Adrenal gland (tissue), 9 donors: ENCODE measurements at regions not wholly inside any gene's neighbourhood (a gene's known extent, or its start where the extent isn't known, plus 50 kb on each side); places are given as distances from the start of the nearest gene placed in this dataset.

Experiments used
- DNase-seq, 7 donors: peaks; one replicate each; pipeline ENCODE4 v3.0.0-alpha.2; 2019 to 2020
- H3K27ac ChIP-seq, 5 donors: fragments of 200-600 bp; sonication (generic) in 4 of 5; 1 replicate in 3 of 5; 2 replicates in 2 of 5; pipeline versions ENCODE4 v1.5.1 to v1.8.0; 2016 to 2020; ENCODE audit warnings: mild to moderate bottlenecking in 1 of 5
- H3K27me3 ChIP-seq: fragments of 200-600 bp; 2 replicates; pipeline ENCODE4 v1.8.0; 2021
- H3K36me3 ChIP-seq, 2 donors: fragments of 200-600 bp; replicated peaks in 1 of 2; 1 replicate in 1 of 2; 2 replicates in 1 of 2; pipeline versions ENCODE4 v1.5.1 to v1.8.0; 2018 to 2022
- H3K4me1 ChIP-seq, 2 donors: fragments of 200-600 bp; replicated peaks in 1 of 2; 1 replicate in 1 of 2; 2 replicates in 1 of 2; pipeline versions ENCODE4 v1.5.1 to v1.8.0; 2018 to 2021
- H3K4me3 ChIP-seq, 4 donors: fragments of 200-600 bp; sonication (generic) in 3 of 4; one replicate each; pipeline ENCODE4 v1.5.1; 2016 to 2018
- H3K9me3 ChIP-seq, 3 donors: fragments of 200-600 bp; sonication (generic) in 1 of 3; replicated peaks in 1 of 3; 1 replicate in 2 of 3; 2 replicates in 1 of 3; pipeline versions ENCODE4 v1.5.1 to v1.8.0; 2016 to 2021
- CTCF ChIP-seq, 6 experiments: fragments of 450-650 bp in 4 of 6; fragments of 200-600 bp in 2 of 6; sonication (generic) in 1 of 6; IDR thresholded peaks; 1 replicate in 5 of 6; 2 replicates in 1 of 6; pipeline versions ENCODE4 v1.5.1 to v1.8.0; 2016 to 2021; ENCODE audit warnings: antibody characterized with exemption in 6 of 6, mild to moderate bottlenecking in 2 of 6, moderate library complexity in 1 of 6
- POLR2A ChIP-seq, 2 donors: fragments of 450-650 bp; IDR thresholded peaks; one replicate each; pipeline ENCODE4 v1.6.1; 2017; ENCODE audit warnings: antibody characterized with exemption in 2 of 2, mild to moderate bottlenecking in 2 of 2, moderate library complexity in 1 of 2
- WGBS, 4 donors: extraction: QIAGEN DNeasy Blood & Tissue Kit in 2 of 4; methylation state at CpG; one replicate each; pipeline versions ENCODE4 v1.1.5 to v1.1.7; 2013 to 2017; 5-methylcytosine and 5-hydroxymethylcytosine counted together
- intact Hi-C, 2 donors: fragments of 100-400 bp; cut with DNase I; formaldehyde crosslinking; loops; one replicate each; pipeline versions ENCODE4 v1.14.1 to v1.15.0; 2022 to 2023
- donor health status: healthy with polysubstance abuse.
- donor health status: Bipolar disorder and iron deficiency.
- donor health status: DM: yes; HTN: yes; CAD: no.
- donor health status: DM: no; HTN: no; CAD: no.
- donor health status: DM: no; HTN: no; CAD: no.

GRCh38 chr21:24220446-24220845 lies 1386.8 kb downstream of the MRPL39 start:
- WGBS, 4 donors = 57 to 77% (median 60%) methylated on average over 2 of the region's 2 CpGs
- TF ChIP-seq CTCF (IDR thresholded peaks at IDR 0.05) (no peak), POLR2A (IDR thresholded peaks at IDR 0.05) (no peak)

GRCh38 chr21:24217151-24217550 lies 1390.1 kb downstream of the MRPL39 start:
- H3K27ac ChIP-seq = no peak overlapping the region

More at GRCh38 chr21:24220446-24220845, 1386.8 kb downstream of the MRPL39 start:
- H3K36me3 ChIP-seq = no peaks in the 10 kb centered on the region
- no peaks in the 10 kb centered on the region for H3K4me1 ChIP-seq
- no peak overlapping the region for H3K4me3 ChIP-seq
- DNase-seq = no peak
- intact Hi-C loops = no loop called here
- peaks cover 0 to 5% (median 4%) of the 10 kb centered on the region in 3 donors for H3K9me3 ChIP-seq
- H3K27ac ChIP-seq = no peak overlapping the region
- H3K27me3 ChIP-seq = no peaks in the 10 kb centered on the region

DNA sequence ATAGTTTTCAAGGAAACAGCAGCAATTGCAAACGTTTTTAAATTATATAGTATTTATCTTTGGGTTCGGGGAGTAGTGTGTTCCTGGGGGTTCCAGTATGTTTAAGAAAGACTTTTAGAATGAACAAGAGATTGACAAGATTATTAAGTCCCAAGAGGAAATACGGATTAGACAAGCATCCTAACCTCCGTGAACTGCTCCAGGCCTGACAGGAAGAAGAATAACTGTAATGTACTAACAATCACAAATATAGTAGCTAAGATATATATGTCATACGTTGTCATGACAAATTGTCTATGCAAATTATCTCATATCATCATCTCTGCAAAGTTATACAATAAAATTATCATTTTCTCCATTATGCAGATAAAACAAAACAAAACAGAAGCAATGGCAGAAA lies 1397.2 kb downstream of the MRPL39 start:
- Histone ChIP-seq H3K9me3 (no peaks in the 10 kb centered on the region), H3K27me3 (no peaks in the 10 kb centered on the region), H3K27ac (no peak overlapping the region), H3K36me3 (no peaks in the 10 kb centered on the region), H3K4me3 (no peak overlapping the region), H3K4me1 (no peaks in the 10 kb centered on the region)
- no peak for DNase-seq
- intact Hi-C loops = no loop called here
- TF ChIP-seq POLR2A (IDR thresholded peaks at IDR 0.05) = no peak
- TF ChIP-seq CTCF (IDR thresholded peaks at IDR 0.05) = no peak
- WGBS, 4 donors = 63 to 72% (median 66%) methylated on average over 5 of the region's 5 CpGs

More at GRCh38 chr21:24217151-24217550, 1390.1 kb downstream of the MRPL39 start:
- TF ChIP-seq CTCF (IDR thresholded peaks at IDR 0.05) = no peak
- Histone ChIP-seq H3K4me1 (no peaks in the 10 kb centered on the region), H3K9me3 (peaks cover 0 to 5% (median 0%) of the 10 kb centered on the region in 3 donors), H3K4me3 (no peak overlapping the region), H3K36me3 (no peaks in the 10 kb centered on the region), H3K27me3 (no peaks in the 10 kb centered on the region)
- DNase-seq = no peak
- 61 to 82% (median 69%) methylated on average over 4 of the region's 4 CpGs for WGBS, 4 donors
- intact Hi-C loops = no loop called here

- DNase-seq = no peak
- no peak for TF ChIP-seq CTCF (IDR thresholded peaks at IDR 0.05)
- TF ChIP-seq POLR2A (IDR thresholded peaks at IDR 0.05) = no peak
- 94 to 98% (median 95%) methylated on average over 16 to 54 of the region's 54 CpGs for WGBS, 4 donors
Measured at GRCh38 chr21:24208562-24209260, 1398.6 kb downstream of the MRPL39 start.

More at GRCh38 chr21:24208562-24209260, 1398.6 kb downstream of the MRPL39 start:
- no peaks in the 10 kb centered on the region for H3K4me1 ChIP-seq
- no peak overlapping the region for H3K4me3 ChIP-seq
- H3K9me3 ChIP-seq = no peaks in the 10 kb centered on the region
- H3K27me3 ChIP-seq = no peaks in the 10 kb centered on the region
- intact Hi-C loops = no loop called here
- no peak overlapping the region for H3K27ac ChIP-seq
- H3K36me3 ChIP-seq = no peaks in the 10 kb centered on the region
